AG09319 (cell line): ENCODE measurements at regions not wholly inside any gene's neighbourhood (a gene's known extent, or its start where the extent isn't known, plus 50 kb on each side); places are given as distances from the start of the nearest gene placed in this dataset.

Experiments used
- DNase-seq: peaks from one replicate; pipeline ENCODE4 v3.0.0-alpha.2; 2010; ENCODE audit warnings: low read depth; ENCODE audit errors: extremely low read depth
- TF ChIP-seq, protein P1 (sequence below): IDR thresholded peaks from 2 replicates; pipeline ENCODE4 v1.5.1; 2011; ENCODE audit warnings: low read depth, mild to moderate bottlenecking, inconsistent platforms, low read length, moderate library complexity

- TF ChIP-seq, protein P1, sequence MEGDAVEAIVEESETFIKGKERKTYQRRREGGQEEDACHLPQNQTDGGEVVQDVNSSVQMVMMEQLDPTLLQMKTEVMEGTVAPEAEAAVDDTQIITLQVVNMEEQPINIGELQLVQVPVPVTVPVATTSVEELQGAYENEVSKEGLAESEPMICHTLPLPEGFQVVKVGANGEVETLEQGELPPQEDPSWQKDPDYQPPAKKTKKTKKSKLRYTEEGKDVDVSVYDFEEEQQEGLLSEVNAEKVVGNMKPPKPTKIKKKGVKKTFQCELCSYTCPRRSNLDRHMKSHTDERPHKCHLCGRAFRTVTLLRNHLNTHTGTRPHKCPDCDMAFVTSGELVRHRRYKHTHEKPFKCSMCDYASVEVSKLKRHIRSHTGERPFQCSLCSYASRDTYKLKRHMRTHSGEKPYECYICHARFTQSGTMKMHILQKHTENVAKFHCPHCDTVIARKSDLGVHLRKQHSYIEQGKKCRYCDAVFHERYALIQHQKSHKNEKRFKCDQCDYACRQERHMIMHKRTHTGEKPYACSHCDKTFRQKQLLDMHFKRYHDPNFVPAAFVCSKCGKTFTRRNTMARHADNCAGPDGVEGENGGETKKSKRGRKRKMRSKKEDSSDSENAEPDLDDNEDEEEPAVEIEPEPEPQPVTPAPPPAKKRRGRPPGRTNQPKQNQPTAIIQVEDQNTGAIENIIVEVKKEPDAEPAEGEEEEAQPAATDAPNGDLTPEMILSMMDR = no peak
- DNase-seq = no peak
Measured at GRCh38 chr6:92047860-92048259, 1371.5 kb downstream of the EPHA7 start.

- TF ChIP-seq, protein P1 = no peak
- no peak for DNase-seq
Measured at GRCh38 chr6:92047152-92047850, 1372.1 kb downstream of the EPHA7 start.

- DNase-seq = no peak
- TF ChIP-seq, protein P1 = no peak
Measured at GRCh38 chr6:92044312-92044711, 1375.0 kb downstream of the EPHA7 start.

- DNase-seq = no peak
- TF ChIP-seq, protein P1 = no peak
Measured at GRCh38 chr6:92043777-92044176, 1375.6 kb downstream of the EPHA7 start.

GRCh38 chr6:92026878-92027277 lies 1392.5 kb downstream of the EPHA7 start:
- TF ChIP-seq, protein P1 = no peak
- DNase-seq = no peak

- TF ChIP-seq, protein P1 = no peak
- no peak for DNase-seq
Measured at GRCh38 chr6:92024881-92025280, 1394.5 kb downstream of the EPHA7 start.

GRCh38 chr6:92024110-92024509 lies 1395.2 kb downstream of the EPHA7 start:
- TF ChIP-seq, protein P1 = no peak

More at GRCh38 chr6:92024110-92024509, 1395.2 kb downstream of the EPHA7 start:
- no peak for DNase-seq
